Hepatocyte (in vitro differentiated cells): ENCODE measurements at regions not wholly inside any gene's neighbourhood (a gene's known extent, or its start where the extent isn't known, plus 50 kb on each side); places are given as distances from the start of the nearest gene placed in this dataset.

ENCODE experiments used
- CTCF ChIP-seq: fragments of 200-600 bp; sonication (generic); IDR thresholded peaks from 2 replicates; pipeline ENCODE4 v1.5.1; 2016; ENCODE audit warnings: antibody characterized with exemption, mild to moderate bottlenecking; ENCODE audit not compliant: poor library complexity
- EZH2 ChIP-seq: fragments of 200-600 bp; sonication (generic); IDR thresholded peaks from 2 replicates; pipeline ENCODE4 v1.6.1; 2016; ENCODE audit warnings: antibody characterized with exemption, mild to moderate bottlenecking, borderline replicate concordance

- TF ChIP-seq CTCF (no peak), EZH2 (no peak)
These were observed 328.8 kb upstream of the GRM7 start for GRCh38 chr3:6532101-6532500.
